ENCODE measurements at regions not wholly inside any gene's neighbourhood (a gene's known extent, or its start where the extent isn't known, plus 50 kb on each side); places are given as distances from the start of the nearest gene placed in this dataset.

DNA sequence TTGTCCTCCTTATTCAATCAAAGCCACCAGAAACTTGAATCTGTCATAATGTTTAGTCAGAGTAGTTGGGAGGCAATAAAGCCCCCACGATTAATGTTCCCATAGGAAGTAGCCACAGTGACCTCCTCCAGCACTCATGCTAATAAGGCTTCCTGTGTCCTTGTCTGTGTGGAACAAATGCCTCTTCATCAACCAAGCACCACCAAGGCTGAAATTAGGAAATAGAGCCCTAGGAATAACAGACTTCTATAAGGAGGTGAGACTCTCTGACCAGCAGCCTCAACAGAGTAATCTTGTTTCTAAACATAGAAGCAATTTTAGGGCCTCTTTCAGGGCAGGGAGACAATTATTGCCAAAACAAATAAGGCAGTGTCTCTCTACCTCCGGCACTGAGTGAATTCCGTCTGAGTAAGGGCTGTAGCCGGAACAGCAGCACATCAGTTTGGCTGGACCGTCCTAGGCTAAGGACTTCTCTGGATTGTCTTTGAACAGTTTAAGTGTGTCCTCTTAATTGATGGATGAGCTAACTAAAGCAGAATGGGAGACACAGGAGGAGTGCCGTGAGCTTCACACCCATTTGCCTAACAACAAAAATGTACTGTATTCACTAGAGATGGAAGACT is 329.2 kb upstream of the HAND2 start:
- Histone ChIP-seq H3K36me3 (no peaks in the 10 kb centered on the region), H3K27ac (no peak overlapping the region), H3K9me3 (ENCODE audit: severe bottlenecking) (no peaks in the 10 kb centered on the region), H3K27me3 (ENCODE audit: insufficient read depth, low read depth, severe bottlenecking) (no peaks in the 10 kb centered on the region), H3K4me3 (ENCODE audit: low read depth, low read length) (no peak overlapping the region)
- TF ChIP-seq, protein P1, sequence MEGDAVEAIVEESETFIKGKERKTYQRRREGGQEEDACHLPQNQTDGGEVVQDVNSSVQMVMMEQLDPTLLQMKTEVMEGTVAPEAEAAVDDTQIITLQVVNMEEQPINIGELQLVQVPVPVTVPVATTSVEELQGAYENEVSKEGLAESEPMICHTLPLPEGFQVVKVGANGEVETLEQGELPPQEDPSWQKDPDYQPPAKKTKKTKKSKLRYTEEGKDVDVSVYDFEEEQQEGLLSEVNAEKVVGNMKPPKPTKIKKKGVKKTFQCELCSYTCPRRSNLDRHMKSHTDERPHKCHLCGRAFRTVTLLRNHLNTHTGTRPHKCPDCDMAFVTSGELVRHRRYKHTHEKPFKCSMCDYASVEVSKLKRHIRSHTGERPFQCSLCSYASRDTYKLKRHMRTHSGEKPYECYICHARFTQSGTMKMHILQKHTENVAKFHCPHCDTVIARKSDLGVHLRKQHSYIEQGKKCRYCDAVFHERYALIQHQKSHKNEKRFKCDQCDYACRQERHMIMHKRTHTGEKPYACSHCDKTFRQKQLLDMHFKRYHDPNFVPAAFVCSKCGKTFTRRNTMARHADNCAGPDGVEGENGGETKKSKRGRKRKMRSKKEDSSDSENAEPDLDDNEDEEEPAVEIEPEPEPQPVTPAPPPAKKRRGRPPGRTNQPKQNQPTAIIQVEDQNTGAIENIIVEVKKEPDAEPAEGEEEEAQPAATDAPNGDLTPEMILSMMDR (IDR thresholded peaks at IDR 0.05; ENCODE audit: low read depth, low read length): no peak
- no peak for DNase-seq

DNA sequence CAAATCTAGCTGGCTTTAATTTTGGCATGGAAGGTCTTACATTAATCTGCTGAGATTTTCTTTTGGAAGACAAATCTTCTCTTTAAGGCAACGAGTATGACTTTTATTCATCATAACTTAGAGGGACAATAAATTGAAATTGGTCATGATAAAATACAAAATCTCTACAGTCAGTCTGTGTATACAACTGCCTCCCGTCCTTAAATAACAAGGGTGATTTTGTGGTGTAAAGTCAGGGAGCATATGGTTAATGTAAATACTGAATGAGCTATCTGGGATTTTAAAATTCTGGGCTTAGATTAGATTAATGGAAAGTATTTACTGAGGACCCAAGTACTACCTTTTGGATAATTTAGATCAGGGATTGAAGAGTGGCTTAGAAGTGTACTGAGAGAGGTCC is 328.4 kb upstream of the HAND2 start:
- H3K27me3 ChIP-seq (ENCODE audit: insufficient read depth, low read depth, severe bottlenecking): no peaks in the 10 kb centered on the region
- no peak overlapping the region for H3K27ac ChIP-seq
- no peaks in the 10 kb centered on the region for H3K9me3 ChIP-seq (ENCODE audit: severe bottlenecking)
- H3K36me3 ChIP-seq: no peaks in the 10 kb centered on the region
- TF ChIP-seq, protein P1 (IDR thresholded peaks at IDR 0.05; ENCODE audit: low read depth, low read length): no peak
- no peak for DNase-seq
- H3K4me3 ChIP-seq (ENCODE audit: low read depth, low read length): no peak overlapping the region

DNA sequence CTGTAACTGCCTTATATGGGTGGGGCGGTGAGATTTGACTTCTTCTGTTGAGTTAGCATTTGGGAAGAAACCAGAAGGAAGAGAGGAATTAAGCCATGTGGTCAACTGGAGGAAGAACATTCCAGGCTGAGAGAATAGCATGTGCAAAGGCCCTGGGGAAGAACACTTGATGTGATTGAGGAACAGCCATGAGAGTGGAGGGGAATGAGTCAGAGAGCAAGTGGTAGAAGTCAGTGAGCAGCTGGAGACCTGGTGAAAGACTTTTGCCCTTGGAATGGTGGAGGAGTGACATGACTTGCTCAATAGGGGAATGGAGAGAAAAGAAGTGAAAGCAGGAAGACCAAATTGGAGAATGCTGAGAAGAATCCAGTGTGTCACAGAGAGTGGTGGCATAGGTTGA is 327.8 kb upstream of the HAND2 start:
- H3K27me3 ChIP-seq (ENCODE audit: insufficient read depth, low read depth, severe bottlenecking): no peaks in the 10 kb centered on the region

DNA sequence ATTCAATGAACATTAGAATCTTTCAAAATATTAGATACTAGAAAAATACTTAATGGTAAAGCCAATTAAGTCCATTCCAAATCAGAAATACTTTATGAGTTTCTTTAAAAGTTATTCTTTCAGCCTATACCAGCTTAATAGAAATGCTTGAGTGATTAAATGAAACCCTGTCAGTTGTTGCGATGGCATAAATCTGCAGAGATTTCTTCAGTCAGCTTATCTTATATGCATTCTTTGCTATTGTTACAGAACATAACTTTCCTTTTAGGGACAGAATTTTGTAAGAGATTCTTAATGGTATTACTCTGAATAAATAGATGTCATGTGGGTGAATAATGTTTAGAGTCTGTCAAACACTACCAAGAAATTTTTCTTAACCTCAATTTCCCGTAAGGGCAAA is 325.0 kb upstream of the HAND2 start:
- H3K36me3 ChIP-seq: no peaks in the 10 kb centered on the region
- no peak for DNase-seq
- no peak overlapping the region for H3K4me3 ChIP-seq (ENCODE audit: low read depth, low read length)
- no peaks in the 10 kb centered on the region for H3K27me3 ChIP-seq (ENCODE audit: insufficient read depth, low read depth, severe bottlenecking)
- no peaks in the 10 kb centered on the region for H3K9me3 ChIP-seq (ENCODE audit: severe bottlenecking)
- TF ChIP-seq, protein P1 (IDR thresholded peaks at IDR 0.05; ENCODE audit: low read depth, low read length): no peak
- H3K27ac ChIP-seq: no peak overlapping the region

More for the DNA sequence above, 327.8 kb upstream of the HAND2 start:
- TF ChIP-seq, protein P1 (IDR thresholded peaks at IDR 0.05; ENCODE audit: low read depth, low read length): no peak
- no peak overlapping the region for H3K4me3 ChIP-seq (ENCODE audit: low read depth, low read length)
- no peak for DNase-seq
- no peak overlapping the region for H3K27ac ChIP-seq
- H3K9me3 ChIP-seq (ENCODE audit: severe bottlenecking): no peaks in the 10 kb centered on the region
- no peaks in the 10 kb centered on the region for H3K36me3 ChIP-seq

DNA sequence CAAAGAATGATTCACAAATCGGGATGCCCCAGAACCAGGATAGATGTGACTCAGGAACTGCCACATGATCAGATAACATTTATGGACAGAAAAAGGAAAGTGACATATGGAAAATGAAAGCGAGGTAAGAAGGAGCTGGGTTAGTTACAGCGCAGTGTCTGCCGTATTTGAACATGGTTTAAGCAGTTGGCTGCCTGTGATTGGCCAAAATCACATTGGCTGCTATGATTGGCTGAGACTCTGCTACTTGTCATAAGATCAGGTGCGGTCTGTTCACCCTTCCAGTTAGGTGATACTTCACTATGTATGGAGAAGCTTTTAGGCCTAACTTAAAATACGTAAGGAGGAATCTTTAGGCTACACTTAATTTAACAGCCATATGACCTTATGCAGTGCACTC is 322.7 kb upstream of the HAND2 start:
- TF ChIP-seq, protein P1 (IDR thresholded peaks at IDR 0.05; ENCODE audit: low read depth, low read length): no peak
- no peaks in the 10 kb centered on the region for H3K36me3 ChIP-seq
- H3K9me3 ChIP-seq (ENCODE audit: severe bottlenecking): no peaks in the 10 kb centered on the region
- H3K27ac ChIP-seq: no peak overlapping the region
- H3K27me3 ChIP-seq (ENCODE audit: insufficient read depth, low read depth, severe bottlenecking): no peaks in the 10 kb centered on the region
- no peak overlapping the region for H3K4me3 ChIP-seq (ENCODE audit: low read depth, low read length)
- no peak for DNase-seq

DNA sequence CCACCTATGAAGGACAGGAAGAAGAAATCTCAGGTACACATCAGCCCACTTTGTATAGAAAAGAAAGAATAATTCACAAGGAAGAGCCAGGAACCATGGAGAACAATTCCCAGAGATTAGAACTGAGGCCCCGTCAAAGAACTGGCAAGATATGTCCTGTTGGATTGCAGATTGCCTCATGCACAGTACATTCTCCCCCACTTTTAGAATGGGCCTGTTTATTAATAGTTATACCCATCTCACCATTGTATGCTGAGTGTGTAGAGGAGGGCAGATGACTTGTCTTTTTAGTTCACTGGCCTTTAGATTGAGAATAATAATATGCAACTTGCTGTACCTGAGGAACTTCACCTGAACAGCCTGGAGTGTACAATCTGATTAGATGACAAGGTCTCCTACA is 315.6 kb upstream of the HAND2 start:
- TF ChIP-seq, protein P1 (IDR thresholded peaks at IDR 0.05; ENCODE audit: low read depth, low read length): no peak
- DNase-seq: no peak
- Histone ChIP-seq H3K36me3 (no peaks in the 10 kb centered on the region), H3K4me3 (ENCODE audit: low read depth, low read length) (no peak overlapping the region), H3K27me3 (ENCODE audit: insufficient read depth, low read depth, severe bottlenecking) (no peaks in the 10 kb centered on the region), H3K9me3 (ENCODE audit: severe bottlenecking) (peaks cover 3% of the 10 kb centered on the region), H3K27ac (no peak overlapping the region)
